ENCODE measurements at regions not wholly inside any gene's neighbourhood (a gene's known extent, or its start where the extent isn't known, plus 50 kb on each side); places are given as distances from the start of the nearest gene placed in this dataset.
"Not testable (repeated sequence)": the region's sequence is repeated elsewhere in the genome, so short reads cannot be mapped to it uniquely, and the experiment has no call there.

DNA sequence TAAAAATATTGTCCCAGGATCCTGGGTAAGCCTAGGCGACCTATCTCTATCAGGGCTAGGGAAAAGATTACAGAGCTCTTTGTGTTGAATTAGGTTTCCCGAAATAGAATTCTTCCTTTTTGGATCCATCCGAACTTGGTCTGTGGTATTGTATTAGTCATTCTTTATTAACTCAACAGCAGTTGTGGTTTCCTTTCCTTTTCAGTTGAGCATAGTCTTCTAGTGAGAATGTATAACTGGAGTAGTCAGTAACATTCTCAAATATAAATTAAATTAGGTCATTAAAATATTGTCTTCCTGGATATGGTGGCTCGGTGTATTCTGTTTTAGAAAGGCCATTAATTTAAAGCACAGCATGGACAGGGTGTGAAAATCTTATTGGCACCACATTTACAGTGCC is 520.4 kb downstream of the NLGN4X start:
- DNase-seq (ENCODE audit: low spot score) (peak; percentile 8), FAIRE-seq (no peak)

GRCh38 chrX:5702890-5703289 is 525.8 kb downstream of the NLGN4X start:
- DNase-seq (ENCODE audit: low spot score) (no peak), FAIRE-seq (no peak)

DNA sequence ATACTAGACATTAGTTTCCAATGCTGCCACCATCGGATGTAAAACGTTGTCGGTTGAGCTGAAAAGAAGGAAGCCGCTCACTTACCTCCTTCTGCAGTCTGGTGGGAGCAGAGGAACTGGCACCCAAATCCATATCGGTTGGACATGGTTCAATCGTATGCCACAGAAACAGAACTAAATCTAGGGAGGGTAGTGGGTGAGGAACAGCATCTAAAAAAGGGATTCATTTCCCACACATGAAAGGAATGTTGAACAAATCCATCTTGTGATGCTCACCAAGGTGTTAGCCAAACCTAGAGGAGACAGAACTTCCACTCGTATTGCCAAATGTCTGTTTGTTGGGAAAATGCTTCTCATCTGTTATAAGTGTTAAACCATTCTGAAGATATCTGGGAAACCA is 532.7 kb downstream of the NLGN4X start:
- no peak for FAIRE-seq

GRCh38 chrX:5683996-5684395 is 544.7 kb downstream of the NLGN4X start:
- no peak for DNase-seq (ENCODE audit: low spot score)
- no peak for FAIRE-seq

More for the DNA sequence above, 532.7 kb downstream of the NLGN4X start:
- no peak for DNase-seq (ENCODE audit: low spot score)

DNA sequence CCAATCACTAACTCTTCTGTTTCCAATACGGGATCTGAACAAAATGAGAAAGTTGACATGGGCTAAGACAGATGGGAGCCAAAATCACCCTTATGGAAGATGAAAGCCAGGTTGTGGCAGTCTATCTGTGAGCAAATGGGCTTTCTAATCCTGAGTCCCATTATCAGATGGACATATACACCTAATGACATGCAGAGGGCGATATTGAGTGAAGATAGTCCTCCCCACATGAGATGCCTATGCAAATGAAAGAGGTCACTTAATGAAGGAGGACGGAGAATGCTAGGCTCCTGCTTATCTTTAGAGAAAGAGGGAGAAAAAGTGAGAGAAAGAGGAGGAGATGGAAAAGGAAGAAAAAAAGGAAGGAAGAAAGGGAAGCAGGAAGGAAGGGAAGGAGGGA is 547.5 kb downstream of the NLGN4X start:
- DNase-seq (ENCODE audit: low spot score) (peak; percentile 1), FAIRE-seq (no peak)

- no peak for DNase-seq (ENCODE audit: low spot score)
- no peak for FAIRE-seq
These were observed 554.6 kb downstream of the NLGN4X start for GRCh38 chrX:5674036-5674435.

DNA sequence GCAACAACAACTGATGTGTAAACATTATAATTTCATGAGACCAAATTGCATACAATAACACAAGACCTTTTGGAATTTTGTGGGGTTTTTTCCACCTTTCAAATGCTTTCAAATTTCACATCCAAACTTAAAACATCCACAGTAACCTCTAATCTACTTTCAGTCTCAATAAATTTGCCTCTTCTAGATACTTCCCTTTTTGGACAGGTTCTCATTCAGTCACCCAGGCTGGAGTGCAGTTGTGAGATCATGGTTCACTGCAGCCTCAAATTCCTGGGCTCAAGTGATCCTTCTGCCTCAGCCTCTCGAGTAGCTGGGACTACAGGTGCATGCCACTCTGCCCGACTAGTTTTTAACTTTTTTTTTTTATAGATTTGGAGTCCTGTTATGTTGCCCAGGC is 556.6 kb downstream of the NLGN4X start:
- no peak for FAIRE-seq

GRCh38 chrX:5666689-5667088 is 562.0 kb downstream of the NLGN4X start:
- DNase-seq (ENCODE audit: low spot score); FAIRE-seq: not testable (repeated sequence)

More for the DNA sequence above, 556.6 kb downstream of the NLGN4X start:
- no peak for DNase-seq (ENCODE audit: low spot score)

DNA sequence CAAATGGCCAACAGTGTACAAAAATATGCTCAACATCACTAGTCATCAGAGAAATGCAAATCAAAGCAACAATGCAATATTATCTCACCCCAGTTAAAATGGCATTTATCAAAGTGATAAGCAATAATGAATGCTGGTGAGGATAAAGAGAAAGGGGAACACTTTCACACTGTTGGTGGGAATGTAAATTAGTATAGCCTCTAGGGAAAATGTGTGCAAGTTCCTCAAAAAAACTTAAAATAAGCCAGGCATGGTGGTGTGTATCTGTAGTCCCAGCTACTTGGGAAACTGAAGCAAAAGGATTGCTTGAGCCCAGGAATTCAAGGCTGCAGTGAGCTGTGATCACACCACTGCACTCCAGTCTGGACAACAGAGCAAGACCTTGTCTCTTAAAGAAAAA is 572.1 kb downstream of the NLGN4X start:
- no peak for DNase-seq (ENCODE audit: low spot score)
- FAIRE-seq, result no peak

DNA sequence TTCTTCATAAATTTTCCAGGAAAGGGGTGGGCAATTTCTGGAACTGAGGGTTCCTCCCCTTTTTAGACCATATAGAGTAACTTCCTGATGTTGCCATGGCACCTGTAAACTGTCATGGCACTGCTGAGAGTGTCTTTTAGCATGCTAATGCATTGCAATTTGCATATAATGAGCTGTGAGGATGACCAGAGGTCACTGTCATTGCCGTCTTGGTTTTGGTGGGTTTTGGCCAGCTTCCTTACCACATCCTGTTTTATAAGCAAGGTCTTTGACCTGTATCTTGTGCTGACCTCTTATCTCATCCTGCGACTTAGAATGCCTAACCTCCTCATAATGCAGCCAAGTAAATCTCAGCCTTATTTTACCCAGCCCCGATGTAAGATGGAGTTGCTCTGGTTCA is 577.8 kb downstream of the NLGN4X start:
- DNase-seq (ENCODE audit: low spot score) (no peak), FAIRE-seq (no peak)

DNA sequence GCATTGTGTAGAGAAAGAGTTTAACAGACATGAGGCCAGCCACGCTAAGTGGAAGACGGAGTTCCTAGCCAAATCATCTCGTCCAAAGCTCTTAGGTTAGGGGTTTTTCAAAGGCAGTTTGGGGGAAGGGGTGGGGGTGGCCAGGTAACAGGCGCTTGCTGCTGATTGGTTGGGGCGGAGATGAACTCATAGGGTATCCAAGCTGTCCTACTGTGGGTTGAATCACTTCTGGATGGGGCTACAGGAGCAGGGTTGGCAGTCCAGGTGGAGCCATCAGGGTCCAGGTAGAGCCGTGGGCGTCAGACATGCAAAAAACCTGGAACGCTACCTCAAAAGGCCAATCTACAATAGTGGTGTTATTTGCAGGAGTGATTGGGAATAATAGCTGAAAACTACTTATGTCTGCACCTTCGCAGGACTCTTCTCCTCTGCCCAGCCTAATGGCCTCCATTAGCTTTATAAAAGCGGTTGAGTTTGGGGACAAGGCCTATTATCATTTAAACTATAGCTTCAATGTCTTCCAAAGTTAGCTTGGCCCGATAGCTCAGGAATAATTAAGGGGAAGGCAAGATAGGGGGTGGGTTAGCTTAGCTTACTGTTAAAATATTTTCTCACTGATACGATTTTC is 579.6 kb downstream of the NLGN4X start:
- DNase-seq (ENCODE audit: low spot score), result no peak
- FAIRE-seq, result no peak

DNA sequence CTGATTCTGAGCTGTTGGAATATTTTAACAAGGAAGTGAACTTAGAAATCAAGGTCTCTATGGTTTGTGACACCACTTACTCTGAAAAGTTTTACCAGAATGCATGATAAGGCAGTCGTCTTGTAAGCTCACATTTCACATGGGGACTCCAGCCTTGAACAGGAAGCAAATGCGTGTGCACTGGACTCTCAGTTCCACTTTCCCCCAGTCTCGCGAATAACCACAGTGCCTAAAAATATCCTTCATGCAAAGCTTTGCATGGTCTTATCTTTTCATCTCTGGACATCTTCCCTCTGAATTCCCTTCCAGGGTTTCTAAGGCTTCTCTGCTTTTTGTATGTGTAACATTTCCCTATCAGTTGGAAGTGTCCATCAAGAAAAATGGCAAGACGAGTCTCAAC is 581.8 kb downstream of the NLGN4X start:
- DNase-seq (ENCODE audit: low spot score) (no peak), FAIRE-seq (no peak)

DNA sequence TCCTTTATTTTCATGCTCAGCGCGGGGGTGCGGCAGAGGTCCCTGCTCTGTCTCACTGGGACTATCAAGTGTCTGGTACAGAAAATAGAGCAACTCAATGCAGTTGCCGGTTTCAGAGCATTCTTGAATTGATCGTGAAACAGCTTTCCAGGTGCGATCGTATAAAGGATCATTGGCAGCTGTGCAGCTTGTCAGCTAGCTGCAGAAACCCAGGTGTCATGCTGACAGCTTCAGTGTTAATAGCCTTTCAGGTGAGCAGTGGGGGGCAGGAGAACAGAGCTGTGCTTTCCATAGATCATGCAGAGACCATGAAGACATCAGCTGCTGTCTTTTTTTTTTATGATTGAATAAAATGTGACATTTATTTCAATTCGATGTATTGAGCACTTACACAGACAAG is 583.9 kb downstream of the NLGN4X start:
- FAIRE-seq, result no peak
- no peak for DNase-seq (ENCODE audit: low spot score)

DNA sequence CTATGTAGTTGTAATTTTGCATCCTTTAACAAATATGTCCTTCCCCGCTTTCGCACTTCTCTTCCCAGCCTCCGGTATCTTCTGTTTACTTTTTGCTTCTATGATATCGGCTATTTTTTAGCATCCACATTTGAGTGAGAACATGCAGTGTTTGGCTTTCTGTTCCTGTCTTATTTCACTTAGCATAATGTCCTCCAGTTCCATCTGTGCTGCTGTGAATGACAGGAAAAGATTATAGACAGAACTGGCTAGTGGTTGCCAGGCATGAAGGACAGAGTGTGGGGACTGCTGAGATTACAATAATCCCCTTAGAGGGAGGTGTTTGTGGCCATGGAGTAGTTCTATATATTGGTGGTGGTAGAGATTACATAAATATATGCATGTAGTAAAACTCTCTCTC is 588.6 kb downstream of the NLGN4X start:
- FAIRE-seq, result no peak
- no peak for DNase-seq (ENCODE audit: low spot score)

DNA sequence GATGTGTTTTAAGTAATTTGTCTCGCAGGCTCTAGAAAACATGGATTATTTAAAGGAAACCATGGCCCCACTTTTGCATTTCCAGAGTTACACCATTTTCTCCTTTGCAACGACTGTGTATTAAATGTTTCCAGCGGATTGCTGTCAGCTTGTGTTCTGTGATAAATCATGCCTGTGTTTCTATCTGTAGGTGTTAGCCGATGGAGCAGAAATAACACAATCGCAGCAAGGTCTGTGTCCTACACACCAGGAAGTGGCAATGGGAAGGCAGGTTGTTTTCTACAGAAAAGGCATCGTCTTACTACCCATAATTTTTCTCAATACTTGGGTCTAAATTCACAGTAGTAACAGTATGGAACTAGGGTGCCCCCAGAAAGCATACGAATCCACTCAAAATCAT is 590.1 kb downstream of the NLGN4X start:
- FAIRE-seq (no peak), DNase-seq (ENCODE audit: low spot score) (no peak)

- no peak for DNase-seq (ENCODE audit: low spot score)
- FAIRE-seq, result no peak
These were observed 595.8 kb downstream of the NLGN4X start for GRCh38 chrX:5632887-5633286.

DNA sequence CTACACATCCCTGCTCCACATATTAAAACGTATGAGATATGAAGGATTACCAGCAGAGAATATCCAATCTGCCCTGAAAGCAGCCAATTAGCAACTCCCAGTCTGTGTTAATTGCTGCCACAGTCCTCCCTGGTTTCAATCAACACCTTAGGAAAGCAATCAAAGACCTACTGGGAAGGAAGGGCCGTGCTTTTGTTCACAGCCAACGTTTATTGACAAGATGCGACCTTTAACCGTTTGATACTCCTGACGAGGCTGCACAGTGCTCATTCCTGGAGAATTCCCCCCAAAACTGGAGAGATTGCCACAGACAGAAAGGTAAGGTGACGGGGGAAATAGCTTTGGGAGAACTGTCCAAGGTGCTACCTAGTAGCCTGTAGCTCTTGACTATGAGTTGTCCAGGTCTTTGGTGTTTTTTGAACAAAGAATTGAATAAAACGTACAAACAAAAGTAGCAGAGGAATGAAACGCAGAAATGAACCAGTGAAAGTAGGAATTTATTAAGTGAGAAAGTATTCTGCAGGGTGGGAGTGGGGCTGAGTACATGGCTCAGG is 596.5 kb downstream of the NLGN4X start:
- DNase-seq (ENCODE audit: low spot score) (no peak), FAIRE-seq (no peak)

DNA sequence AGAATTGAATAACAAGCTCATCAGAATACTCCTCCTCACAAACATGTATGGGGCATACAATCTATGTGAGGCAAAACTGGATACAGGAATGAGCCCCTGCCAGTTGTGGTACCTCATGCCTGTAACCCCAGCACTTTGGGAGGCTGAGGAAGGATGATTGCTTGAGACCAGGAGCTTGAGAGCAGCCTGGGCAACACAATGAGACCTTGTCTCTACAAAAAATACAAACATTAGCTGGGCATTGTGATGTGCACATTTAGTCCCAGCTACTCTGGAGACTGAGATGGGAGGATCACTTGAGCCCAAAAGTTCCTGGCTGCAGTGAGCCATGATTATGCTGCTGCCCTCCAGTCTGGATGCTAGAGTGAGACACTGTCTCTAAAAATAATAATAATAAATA is 611.0 kb downstream of the NLGN4X start:
- DNase-seq (ENCODE audit: low spot score), result no peak
- no peak for FAIRE-seq

- no peak for DNase-seq (ENCODE audit: low spot score)
These were observed 633.1 kb downstream of the NLGN4X start for GRCh38 chrX:5595570-5595969.

DNA sequence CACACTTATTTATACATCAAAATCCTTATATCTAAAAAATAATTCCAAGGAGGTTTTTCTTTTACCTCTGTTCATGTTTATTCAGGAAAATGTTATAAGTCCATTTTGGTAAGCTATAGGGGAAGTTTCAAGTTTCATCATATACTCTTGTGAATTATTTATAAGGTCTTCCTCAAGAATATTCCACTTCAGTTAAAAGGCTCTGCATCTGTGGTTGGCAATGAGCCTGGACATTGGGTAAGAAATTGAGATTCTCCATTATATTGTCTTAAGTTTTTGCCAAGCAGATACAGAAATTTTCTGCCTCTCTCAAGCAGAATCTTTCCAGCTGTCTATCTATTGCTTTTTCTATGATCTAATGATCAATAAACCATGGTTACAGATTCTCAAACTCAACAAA is 641.9 kb downstream of the NLGN4X start:
- no peak for DNase-seq (ENCODE audit: low spot score)
- no peak for FAIRE-seq

More at GRCh38 chrX:5595570-5595969, 633.1 kb downstream of the NLGN4X start:
- no peak for FAIRE-seq

GRCh38 chrX:5575407-5575806 is 653.3 kb downstream of the NLGN4X start:
- DNase-seq (ENCODE audit: low spot score) (no peak), FAIRE-seq (no peak)

GRCh38 chrX:5568934-5569333 is 659.7 kb downstream of the NLGN4X start:
- no peak for DNase-seq (ENCODE audit: low spot score)
- no peak for FAIRE-seq

- DNase-seq (ENCODE audit: low spot score), result no peak
- no peak for FAIRE-seq
These were observed 669.3 kb downstream of the NLGN4X start for GRCh38 chrX:5559386-5559785.

DNA sequence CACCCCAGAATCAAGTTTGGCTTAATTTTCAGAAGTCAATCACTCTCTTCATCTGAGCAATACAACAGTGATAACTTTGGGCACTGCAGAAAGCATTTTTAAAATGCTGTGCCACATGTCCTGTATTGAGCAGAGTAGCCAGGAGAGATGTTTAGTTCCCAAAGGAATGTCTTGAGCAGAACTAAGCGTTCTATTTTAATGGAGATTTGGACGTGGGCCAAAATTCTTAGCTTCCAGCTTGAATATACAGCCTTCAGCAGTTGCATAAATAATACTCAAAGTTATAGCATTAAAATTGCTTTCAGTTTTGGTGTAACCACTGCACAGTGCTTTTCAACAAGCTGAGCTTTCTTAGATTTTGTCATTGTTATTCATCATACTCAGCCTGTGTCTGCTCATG is 679.2 kb downstream of the NLGN4X start:
- DNase-seq (ENCODE audit: low spot score), result no peak

More for the DNA sequence above, 679.2 kb downstream of the NLGN4X start:
- FAIRE-seq, result no peak

All from urothelium cell line (cell line).